GM19238 (cell line): ENCODE measurements at regions not wholly inside any gene's neighbourhood (a gene's known extent, or its start where the extent isn't known, plus 50 kb on each side); places are given as distances from the start of the nearest gene placed in this dataset.

Source experiments
- DNase-seq: peaks from one replicate; pipeline ENCODE4 v3.0.0; 2011; ENCODE audit warnings: low spot score; ENCODE audit not compliant: insufficient read length

- no peak for DNase-seq
Measured at GRCh38 chr18:41630232-41630886, 324.7 kb upstream of the PIK3C3 start.

GRCh38 chr18:41624460-41624859 lies 330.6 kb upstream of the PIK3C3 start:
- DNase-seq: no peak

GRCh38 chr18:41621177-41621576 lies 333.9 kb upstream of the PIK3C3 start:
- no peak for DNase-seq

GRCh38 chr18:41618147-41618546 lies 336.9 kb upstream of the PIK3C3 start:
- no peak for DNase-seq

GRCh38 chr18:41617647-41618046 lies 337.4 kb upstream of the PIK3C3 start:
- DNase-seq: no peak

GRCh38 chr18:41613003-41613609 lies 341.9 kb upstream of the PIK3C3 start:
- DNase-seq: no peak

GRCh38 chr18:41604964-41605363 lies 350.1 kb upstream of the PIK3C3 start:
- DNase-seq: no peak

GRCh38 chr18:41602034-41602433 lies 353.0 kb upstream of the PIK3C3 start:
- DNase-seq: no peak

- DNase-seq: no peak
Measured at GRCh38 chr18:41600693-41601391, 354.2 kb upstream of the PIK3C3 start.

GRCh38 chr18:41599466-41599865 lies 355.6 kb upstream of the PIK3C3 start:
- DNase-seq: no peak

GRCh38 chr18:41594582-41594981 lies 360.5 kb upstream of the PIK3C3 start:
- no peak for DNase-seq

GRCh38 chr18:41593171-41593675 lies 361.8 kb upstream of the PIK3C3 start:
- no peak for DNase-seq

GRCh38 chr18:41587976-41588375 lies 367.1 kb upstream of the PIK3C3 start:
- no peak for DNase-seq

- no peak for DNase-seq
Measured at GRCh38 chr18:41585512-41585911, 369.5 kb upstream of the PIK3C3 start.

GRCh38 chr18:41579185-41579584 lies 375.8 kb upstream of the PIK3C3 start:
- DNase-seq: no peak

- DNase-seq: no peak
Measured at GRCh38 chr18:41577529-41577928, 377.5 kb upstream of the PIK3C3 start.

GRCh38 chr18:41576643-41577042 lies 378.4 kb upstream of the PIK3C3 start:
- no peak for DNase-seq

- no peak for DNase-seq
Measured at GRCh38 chr18:41569867-41570266, 385.2 kb upstream of the PIK3C3 start.

- DNase-seq: no peak
Measured at GRCh38 chr18:41561961-41562360, 393.1 kb upstream of the PIK3C3 start.

- no peak for DNase-seq
Measured at GRCh38 chr18:41558715-41559114, 396.3 kb upstream of the PIK3C3 start.

- no peak for DNase-seq
Measured at GRCh38 chr18:41553716-41554115, 401.3 kb upstream of the PIK3C3 start.

GRCh38 chr18:41548521-41549260 lies 406.3 kb upstream of the PIK3C3 start:
- no peak for DNase-seq
